Esophagus muscularis mucosa (tissue), 3 donors: ENCODE measurements at regions not wholly inside any gene's neighbourhood (a gene's known extent, or its start where the extent isn't known, plus 50 kb on each side); places are given as distances from the start of the nearest gene placed in this dataset.

ENCODE experiments used
- CTCF ChIP-seq, 3 experiments: fragments of 200-600 bp in 2 of 3; fragments of 450-650 bp in 1 of 3; sonication (generic) in 2 of 3; IDR thresholded peaks; one replicate each; pipeline ENCODE4 v1.5.1; 2017 to 2019; ENCODE audit warnings: antibody characterized with exemption in 3 of 3, mild to moderate bottlenecking in 2 of 3, moderate library complexity in 1 of 3
- EP300 ChIP-seq: sonication (generic); formaldehyde crosslinking; IDR thresholded peaks from one replicate; pipeline ENCODE4 v1.6.1; 2017; ENCODE audit warnings: antibody characterized with exemption

- TF ChIP-seq CTCF (IDR thresholded peaks at IDR 0.05), result no peak
- no peak for TF ChIP-seq EP300
These were observed 694.7 kb downstream of the SLC16A7 start for GRCh38 chr12:60290532-60290931.
